ENCODE measurements at regions not wholly inside any gene's neighbourhood (a gene's known extent, or its start where the extent isn't known, plus 50 kb on each side); places are given as distances from the start of the nearest gene placed in this dataset.

- no peak for DNase-seq (ENCODE audit: low spot score)
Measured at GRCh38 chr9:115254287-115255180, 136.6 kb upstream of the TNC start.

DNA sequence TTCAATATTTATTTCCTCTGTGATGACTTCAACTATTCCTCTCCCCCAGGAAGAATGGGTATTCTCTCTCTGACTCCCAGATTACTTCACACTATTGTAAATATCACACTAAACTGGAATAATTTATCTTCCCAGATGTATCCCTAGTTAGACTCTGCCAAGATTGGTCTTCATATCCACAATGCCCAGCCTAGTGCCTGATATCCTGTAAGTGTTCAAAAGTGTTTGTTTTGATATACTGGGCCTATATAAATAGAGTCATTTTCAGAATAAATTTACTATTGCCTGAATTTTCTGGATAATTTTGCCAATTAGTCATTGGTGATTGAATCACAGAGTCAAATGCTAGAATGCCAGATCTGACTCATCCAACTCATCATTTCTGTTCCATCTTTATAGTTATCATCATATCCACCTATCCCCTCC lies 143.7 kb upstream of the TNC start:
- DNase-seq (ENCODE audit: low spot score), result no peak

DNA sequence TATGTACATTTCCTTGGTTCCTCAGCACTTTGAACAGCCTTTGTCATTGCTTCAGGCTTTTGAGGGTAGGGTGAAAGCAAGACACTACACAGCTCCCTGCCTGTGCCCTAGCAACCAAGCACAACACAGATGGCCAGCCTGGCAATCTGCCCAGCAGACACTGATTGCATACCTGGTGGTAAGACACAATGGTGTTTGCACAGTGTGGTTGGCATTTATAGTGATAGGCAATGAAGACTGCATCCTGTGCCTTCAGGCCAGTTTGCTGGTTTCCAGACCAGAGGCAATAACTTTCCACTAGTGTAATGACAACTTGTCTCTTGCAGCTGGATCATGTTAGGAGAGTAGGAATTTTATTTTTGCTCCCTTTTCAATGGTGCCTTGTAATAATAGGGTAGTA lies 144.5 kb upstream of the TNC start:
- DNase-seq (ENCODE audit: low spot score), result peak; percentile 68

DNA sequence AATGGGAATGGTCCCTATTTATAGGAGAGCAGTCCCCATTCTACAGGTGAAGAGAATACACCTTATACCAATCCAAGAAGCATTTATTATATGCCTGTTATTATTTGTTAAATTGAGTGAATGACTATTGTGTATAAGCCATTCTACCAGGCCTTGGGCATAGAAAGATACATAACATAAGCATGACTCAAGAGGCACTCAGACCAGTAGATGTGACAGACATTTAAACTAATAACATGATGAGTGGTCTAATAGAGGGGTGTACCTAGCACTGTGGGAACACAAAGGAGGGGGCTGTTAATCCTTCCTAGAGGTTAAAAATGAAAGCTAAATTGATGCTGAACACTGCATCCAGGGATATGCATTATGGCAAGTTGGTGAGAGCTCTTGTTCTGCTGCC lies 145.0 kb upstream of the TNC start:
- DNase-seq (ENCODE audit: low spot score), result no peak

DNA sequence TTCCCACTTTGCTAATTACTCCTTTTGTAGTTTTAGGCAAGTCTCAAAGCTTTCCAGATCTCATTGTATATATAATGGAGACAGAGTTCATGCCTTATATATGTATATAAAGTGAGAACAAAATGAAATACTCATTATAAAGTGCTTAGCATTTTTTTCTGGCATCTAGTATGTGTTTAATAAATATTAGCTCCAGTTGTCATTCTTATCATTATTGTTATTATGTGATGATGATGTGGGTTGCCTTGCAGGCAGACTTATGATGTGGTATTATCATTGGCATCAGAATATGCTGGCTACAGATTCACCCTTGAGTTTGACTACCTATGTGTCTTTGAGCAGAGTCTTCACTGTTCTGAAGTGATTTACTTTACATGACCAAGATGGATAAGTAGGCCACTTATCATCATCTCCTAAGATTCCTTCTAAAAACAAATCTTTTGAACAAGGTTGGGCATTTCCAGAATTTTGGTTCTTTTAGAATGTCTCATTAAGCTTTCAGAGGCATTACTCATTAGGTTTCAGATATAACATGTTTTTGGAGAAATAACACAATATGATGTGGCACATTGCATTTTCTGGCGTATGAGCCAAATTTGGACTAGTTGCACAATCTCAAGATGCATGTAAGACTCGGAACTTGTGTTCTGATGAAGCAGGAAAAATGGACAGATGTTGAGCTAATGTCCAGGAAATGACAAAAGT lies 145.6 kb upstream of the TNC start:
- no peak for DNase-seq (ENCODE audit: low spot score)

DNA sequence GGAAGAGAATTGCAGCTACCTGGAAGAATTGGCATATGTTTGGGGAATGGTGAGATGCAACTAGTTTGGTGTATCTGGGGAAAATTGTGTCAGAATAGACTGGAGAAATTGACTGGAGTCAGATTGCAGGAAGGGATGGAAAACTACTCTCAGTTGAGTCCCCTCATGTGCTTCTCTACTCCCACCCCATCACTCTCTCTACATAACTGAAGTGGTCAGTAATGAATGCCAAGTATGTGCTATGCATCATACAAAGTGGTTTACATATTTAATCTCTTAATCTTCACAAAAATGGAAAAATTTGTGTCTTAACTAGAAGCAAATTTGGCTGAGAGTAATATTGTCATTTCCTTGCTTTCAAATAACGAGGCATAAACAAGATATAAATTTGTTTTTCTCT lies 146.4 kb upstream of the TNC start:
- DNase-seq (ENCODE audit: low spot score), result no peak

DNA sequence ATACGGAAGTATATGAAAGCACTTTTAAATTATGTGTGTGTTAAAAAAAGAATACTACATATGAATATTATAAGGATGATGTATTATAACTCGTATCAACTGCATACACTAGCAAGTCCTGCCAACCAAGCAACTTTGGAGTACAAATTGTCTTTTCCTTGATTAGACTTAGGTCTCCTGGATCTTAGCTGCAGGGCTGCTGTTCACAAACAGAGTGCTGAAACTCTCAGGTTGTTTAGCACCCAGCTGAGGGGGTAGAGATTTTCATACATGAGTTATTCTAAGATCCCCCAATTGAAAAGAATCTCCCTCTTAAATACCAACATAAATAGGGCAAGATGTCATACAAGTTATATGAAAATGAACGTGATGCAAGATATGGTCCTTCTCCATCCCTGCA lies 149.8 kb upstream of the TNC start:
- DNase-seq (ENCODE audit: low spot score), result no peak

DNA sequence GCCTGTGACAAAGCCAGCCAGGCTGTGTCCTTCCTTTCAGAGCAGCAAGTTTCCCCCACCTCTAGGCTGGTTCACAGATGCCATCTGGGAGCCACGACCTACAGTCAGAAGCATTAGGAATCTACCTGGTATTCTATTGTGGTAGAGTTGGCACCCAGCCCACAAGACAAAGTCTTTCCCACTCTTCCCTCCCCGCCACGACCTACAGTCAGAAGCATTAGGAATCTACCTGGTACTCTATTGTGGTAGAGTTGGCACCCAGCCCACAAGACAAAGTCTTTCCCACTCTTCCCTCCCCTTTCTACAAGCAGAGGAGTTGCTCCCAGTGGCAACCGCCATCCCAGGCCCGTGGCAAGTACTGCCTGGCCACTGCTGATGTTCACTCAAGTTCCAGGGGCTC lies 157.8 kb upstream of the TNC start:
- peak; percentile 18 for DNase-seq (ENCODE audit: low spot score)

DNA sequence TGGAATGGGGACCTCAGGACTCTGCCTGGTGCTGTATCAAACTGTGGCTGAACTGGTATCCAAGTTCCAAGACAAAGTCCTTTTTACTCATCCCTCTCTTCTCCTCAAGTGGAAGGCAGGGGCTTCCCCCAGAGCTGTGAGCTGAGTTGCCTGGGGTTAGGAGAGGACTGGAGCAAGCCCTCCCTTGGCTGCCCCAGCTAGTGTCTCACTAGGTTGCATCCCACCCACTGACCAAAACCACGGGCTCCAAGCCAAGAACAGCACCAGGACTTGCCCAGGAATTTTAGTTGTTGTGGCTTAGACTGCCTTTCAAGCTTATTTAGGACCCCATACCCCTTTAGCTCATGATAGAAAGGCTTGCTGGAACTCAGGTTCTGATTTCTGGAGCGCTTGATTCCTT lies 158.7 kb upstream of the TNC start:
- DNase-seq (ENCODE audit: low spot score), result no peak

DNA sequence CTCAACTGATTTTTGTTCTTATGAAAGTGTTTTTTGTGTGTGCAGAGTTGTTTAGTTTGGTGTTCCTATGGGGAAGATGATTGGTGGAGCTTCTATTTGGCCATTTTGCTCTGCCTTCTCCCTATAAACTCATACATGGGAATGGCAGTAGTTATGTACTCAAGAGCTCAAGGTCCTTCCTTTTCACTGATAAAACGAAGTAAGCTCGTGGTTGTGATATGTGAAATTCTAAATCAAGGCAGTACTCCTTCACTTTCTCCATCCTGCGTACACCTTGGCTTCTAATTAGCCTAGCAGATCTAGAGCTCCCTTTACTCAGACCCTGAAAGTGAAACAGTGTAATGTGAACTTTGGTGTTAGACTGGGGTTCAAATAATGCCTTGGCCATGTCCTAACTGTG lies 159.3 kb upstream of the TNC start:
- DNase-seq (ENCODE audit: low spot score), result no peak

DNA sequence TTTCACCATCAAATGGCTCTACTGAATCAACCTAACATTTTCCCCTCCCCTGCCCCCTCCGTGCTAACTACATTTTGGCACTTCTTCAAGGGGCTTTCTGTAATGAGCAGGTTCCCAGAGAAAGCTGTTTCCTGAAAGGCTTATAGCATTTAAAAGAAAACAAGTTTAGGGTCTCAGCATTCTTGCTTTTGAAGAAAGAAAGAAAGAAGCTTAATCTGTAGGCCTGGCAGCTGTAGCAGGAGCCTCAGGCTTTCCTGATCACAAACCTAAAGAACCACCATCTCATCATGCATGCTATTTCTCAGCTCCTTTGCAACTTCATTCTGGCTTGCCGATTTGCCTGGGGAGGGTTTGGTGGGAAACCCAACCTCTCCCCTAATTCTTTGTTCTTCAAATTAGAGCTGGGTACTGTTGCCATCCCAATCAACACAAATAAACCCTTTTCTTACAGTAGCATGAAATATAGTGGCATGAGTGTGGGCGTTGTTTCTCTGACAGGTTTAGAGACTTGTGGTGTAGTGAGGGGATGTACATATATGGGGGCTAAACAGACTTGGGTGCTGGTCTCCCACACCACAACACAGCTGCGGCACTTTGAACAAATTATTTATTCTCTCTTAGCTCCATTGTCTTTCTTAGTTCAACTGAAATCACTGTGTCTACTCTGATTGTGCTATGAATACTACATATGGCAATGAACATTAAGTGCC lies 160.5 kb upstream of the TNC start:
- DNase-seq (ENCODE audit: low spot score), result no peak

GRCh38 chr9:115283395-115283794 lies 165.4 kb upstream of the TNC start:
- DNase-seq (ENCODE audit: low spot score), result no peak

DNA sequence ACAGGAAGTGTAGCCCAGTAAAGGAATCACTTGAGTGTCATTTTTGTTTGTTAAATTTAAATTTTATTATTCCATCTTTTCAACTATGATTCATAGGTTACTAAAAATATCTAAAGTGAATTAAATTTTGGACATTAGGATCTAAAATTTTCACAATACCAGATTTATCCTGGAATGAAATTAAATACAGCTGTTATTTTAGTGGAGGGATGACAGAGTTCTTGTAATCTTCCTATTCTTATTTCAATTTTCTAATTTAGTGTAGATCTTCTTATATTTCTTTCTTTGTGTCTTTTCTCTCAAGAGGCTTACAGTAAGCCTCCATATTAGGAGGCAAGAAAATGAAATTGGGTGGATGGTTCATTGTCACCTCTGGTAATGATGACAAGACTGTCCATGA lies 167.9 kb upstream of the TNC start:
- no peak for DNase-seq (ENCODE audit: low spot score)

DNA sequence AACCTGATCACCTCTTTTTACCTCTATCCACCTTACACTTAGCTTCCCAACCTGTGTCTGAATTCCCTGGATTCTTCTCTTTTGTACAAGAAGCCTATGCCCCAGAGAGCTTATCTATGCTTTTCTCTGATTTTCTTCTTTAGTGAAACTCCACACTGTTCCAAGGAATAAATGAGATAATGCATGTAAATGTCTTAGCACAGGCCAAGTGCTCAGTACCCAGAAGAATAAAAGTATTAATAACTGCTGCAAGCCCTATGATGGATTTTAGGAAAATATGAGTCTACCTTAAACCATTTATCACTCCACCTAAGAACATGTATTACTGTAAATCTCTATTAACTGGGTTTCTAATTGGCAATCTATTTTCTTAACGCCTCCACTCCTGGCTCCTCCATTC lies 168.5 kb upstream of the TNC start:
- DNase-seq (ENCODE audit: low spot score), result no peak

- DNase-seq (ENCODE audit: low spot score), result no peak
Measured at GRCh38 chr9:115289757-115290208, 171.8 kb upstream of the TNC start.

DNA sequence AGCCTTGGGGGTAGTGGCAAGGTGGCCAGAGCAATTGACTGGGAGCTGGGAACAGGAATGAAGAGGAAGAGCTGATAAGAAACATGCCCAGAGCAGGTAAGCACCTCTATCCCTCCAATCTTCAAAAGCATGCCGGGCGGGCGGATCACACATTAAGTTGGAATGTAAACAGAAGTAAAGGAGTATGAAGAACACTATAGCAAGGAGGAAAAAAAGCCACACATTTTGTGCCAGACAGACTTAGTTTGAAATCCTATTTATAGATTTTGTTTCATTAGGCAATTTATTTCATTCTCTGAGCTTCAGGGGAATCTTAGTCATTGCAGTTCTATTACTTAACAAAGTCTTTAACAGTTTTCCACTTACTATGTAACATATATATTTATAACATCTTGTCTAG lies 173.9 kb upstream of the TNC start:
- DNase-seq (ENCODE audit: low spot score), result peak; percentile 69

GRCh38 chr9:115292584-115293279 lies 174.8 kb upstream of the TNC start:
- DNase-seq (ENCODE audit: low spot score), result no peak

DNA sequence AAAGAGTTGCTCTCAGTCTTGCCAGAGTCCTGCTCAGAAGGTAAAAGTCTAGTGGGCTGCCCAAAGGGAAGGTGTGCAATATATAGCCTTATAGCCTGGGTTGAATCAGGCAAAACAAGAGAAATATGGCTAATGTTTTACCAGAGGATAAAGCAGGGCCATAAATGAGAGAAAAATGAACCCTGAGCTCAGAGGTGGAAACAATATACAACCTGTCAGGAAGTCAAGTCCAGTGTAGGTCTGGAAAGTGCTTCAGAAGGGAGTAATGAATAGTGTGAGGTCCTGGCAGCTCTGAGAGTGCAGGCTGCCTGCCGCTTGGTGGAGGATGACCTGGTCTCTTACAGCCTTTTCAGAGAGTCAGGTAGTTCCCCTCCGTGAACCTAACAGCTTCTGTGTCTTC lies 177.8 kb upstream of the TNC start:
- DNase-seq (ENCODE audit: low spot score), result no peak

GRCh38 chr9:115296831-115297565 lies 179.0 kb upstream of the TNC start:
- no peak for DNase-seq (ENCODE audit: low spot score)

DNA sequence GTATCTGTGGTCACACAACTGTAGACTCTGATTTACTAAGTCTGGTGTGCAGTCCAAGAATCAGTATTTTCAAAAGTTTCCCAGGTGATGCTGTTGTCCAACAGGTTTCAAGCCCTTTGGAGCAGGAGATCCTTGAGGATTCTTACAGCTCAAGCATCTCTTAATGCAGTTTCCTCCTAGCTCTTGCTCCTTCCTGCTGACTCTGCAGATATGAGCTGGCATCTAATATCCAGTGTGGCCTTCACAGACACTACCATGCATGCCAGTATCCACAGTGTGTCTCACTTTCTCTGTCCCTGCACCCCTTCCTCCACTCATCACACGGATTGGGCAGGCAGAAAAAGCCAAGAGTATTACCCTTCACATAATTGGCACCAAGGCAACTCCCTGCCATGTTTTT lies 182.2 kb upstream of the TNC start:
- no peak for DNase-seq (ENCODE audit: low spot score)

DNA sequence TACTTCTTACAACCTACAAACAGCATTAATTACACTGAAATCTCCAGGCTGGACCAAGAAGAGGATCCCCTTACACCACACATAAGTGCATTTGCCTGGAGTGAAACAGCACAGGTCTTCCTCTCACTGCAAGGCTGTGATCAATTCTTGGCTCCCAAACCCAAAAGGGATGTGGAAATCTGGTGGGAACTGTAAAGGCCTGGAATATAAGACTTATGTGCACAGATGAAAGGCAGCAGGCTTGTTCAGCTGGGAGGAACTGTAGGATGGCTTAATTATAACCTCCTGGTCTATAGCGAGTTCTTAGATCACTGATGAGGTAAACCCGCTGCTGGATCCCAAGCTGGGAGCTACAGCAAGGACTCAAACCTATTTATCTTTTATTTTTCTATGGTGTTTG lies 182.9 kb upstream of the TNC start:
- DNase-seq (ENCODE audit: low spot score), result no peak

GRCh38 chr9:115301581-115301980 lies 183.6 kb upstream of the TNC start:
- DNase-seq (ENCODE audit: low spot score), result no peak

Measured in LoVo (cell line).